ENCODE measurements at regions not wholly inside any gene's neighbourhood (a gene's known extent, or its start where the extent isn't known, plus 50 kb on each side); places are given as distances from the start of the nearest gene placed in this dataset.
"Not testable (repeated sequence)": the region's sequence is repeated elsewhere in the genome, so short reads cannot be mapped to it uniquely, and the experiment has no call there.

DNA sequence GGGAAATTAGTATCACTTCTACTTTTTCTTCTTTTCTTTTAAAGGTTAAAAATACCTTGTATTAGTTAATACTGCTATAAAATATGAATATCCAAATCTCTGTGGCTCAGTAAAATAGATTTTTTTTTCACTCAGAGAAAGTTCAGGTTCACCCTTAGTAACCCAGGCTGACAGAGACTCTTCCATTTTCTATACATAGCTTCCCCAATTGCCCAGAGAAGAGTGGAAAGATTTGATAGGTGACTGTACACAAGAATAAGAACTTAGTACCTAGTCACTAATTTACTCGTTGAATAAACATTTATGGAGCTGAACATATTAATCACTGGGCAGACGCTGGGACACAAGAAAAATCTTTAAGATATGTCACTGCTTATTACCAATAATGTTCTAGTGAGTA, 77.2 kb upstream of the AGAP9 start:
- H2BK5ac ChIP-seq (ENCODE audit: insufficient read length, low read length); H2BK15ac ChIP-seq (ENCODE audit: low read depth, low read length); H2BK120ac ChIP-seq (ENCODE audit: low read depth, low read length, poor library complexity, severe bottlenecking); H3K14ac ChIP-seq (ENCODE audit: insufficient read depth, low read length); H3K4me1 Mint-ChIP-seq; DNase-seq; H3K4me2 ChIP-seq (ENCODE audit: insufficient read depth, insufficient read length, low read length); H3K27me3 Mint-ChIP-seq (ENCODE audit: low read depth); H3K4me1 ChIP-seq (ENCODE audit: insufficient read depth, low read length); H3K36me3 Mint-ChIP-seq (ENCODE audit: insufficient read depth in 1 of 3, low read depth in 3 of 3); H3K9me3 ChIP-seq (ENCODE audit: control insufficient read depth, low read depth, low read length); H3K23ac ChIP-seq (ENCODE audit: insufficient read length, low read depth, low read length); H3K27ac ChIP-seq (ENCODE audit: insufficient read length, low read depth, low read length); H3K9me3 Mint-ChIP-seq; H3K79me2 ChIP-seq (ENCODE audit: insufficient read depth, low read length); H3K4ac ChIP-seq (ENCODE audit: low read depth, low read length); H2BK12ac ChIP-seq (ENCODE audit: insufficient read length, low read depth, low read length); H2AFZ ChIP-seq (ENCODE audit: low read length); H4K20me1 ChIP-seq (ENCODE audit: control insufficient read depth, insufficient read depth, insufficient read length); H3K56ac ChIP-seq (ENCODE audit: insufficient read length, low read depth, low read length); H4K91ac ChIP-seq (ENCODE audit: insufficient read length, low read depth, low read length); H3K27me3 ChIP-seq (ENCODE audit: insufficient read depth, low read length); H4K8ac ChIP-seq (replicated peaks; ENCODE audit: insufficient read length, low read depth, low read length); H3K4me3 Mint-ChIP-seq; H3K18ac ChIP-seq (ENCODE audit: insufficient read length, low read depth, low read length); H2AK5ac ChIP-seq (ENCODE audit: insufficient read length, low read length); H3T11ph ChIP-seq (ENCODE audit: low read length); H2BK20ac ChIP-seq (ENCODE audit: low read depth, low read length, poor library complexity, severe bottlenecking); H3K23me2 ChIP-seq (ENCODE audit: insufficient read length, low read depth, low read length, poor library complexity, severe bottlenecking); H4K5ac ChIP-seq (ENCODE audit: insufficient read length, low read depth, low read length); H3K27ac Mint-ChIP-seq; H3K79me1 ChIP-seq (ENCODE audit: insufficient read depth, low read depth, low read length, poor library complexity, severe bottlenecking); H3K9ac ChIP-seq (ENCODE audit: extremely low read depth, insufficient read length, low read length): not testable (repeated sequence)
- WGBS (ENCODE audit: extremely low coverage, insufficient read length, low lambda C conversion rate) = no CpG with 5 or more reads among the region's 2 CpGs

DNA sequence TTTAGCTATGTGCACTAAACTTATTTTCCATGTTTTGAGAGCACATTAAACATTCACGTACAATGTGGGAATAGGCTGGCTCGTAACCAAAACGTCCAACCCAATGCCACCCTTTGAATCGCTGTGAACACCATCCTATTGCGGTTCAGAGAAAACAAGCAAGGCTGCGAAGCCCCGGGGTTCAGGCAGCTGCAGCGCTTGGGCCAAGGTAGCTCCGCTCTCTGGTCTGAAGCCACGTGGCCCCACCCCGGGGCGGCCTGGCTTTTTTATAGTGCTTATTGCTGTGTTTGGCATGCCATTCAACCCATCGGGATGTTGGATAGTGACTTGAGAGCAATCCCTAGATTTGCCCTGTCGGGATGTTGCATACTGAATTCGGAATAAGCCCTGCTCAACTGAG, 76.7 kb upstream of the AGAP9 start:
- not testable (repeated sequence) for DNase-seq; H2BK120ac ChIP-seq (ENCODE audit: low read depth, low read length, poor library complexity, severe bottlenecking); H4K20me1 ChIP-seq (ENCODE audit: control insufficient read depth, insufficient read depth, insufficient read length); H3K79me1 ChIP-seq (ENCODE audit: insufficient read depth, low read depth, low read length, poor library complexity, severe bottlenecking); H3K4ac ChIP-seq (ENCODE audit: low read depth, low read length); H4K5ac ChIP-seq (ENCODE audit: insufficient read length, low read depth, low read length); H3K23ac ChIP-seq (ENCODE audit: insufficient read length, low read depth, low read length); H3K4me3 Mint-ChIP-seq; H3K27ac Mint-ChIP-seq; H4K8ac ChIP-seq (replicated peaks; ENCODE audit: insufficient read length, low read depth, low read length); H3K4me1 Mint-ChIP-seq; H2AFZ ChIP-seq (ENCODE audit: low read length); H3K4me2 ChIP-seq (ENCODE audit: insufficient read depth, insufficient read length, low read length); H4K91ac ChIP-seq (ENCODE audit: insufficient read length, low read depth, low read length); H2BK5ac ChIP-seq (ENCODE audit: insufficient read length, low read length); H3K79me2 ChIP-seq (ENCODE audit: insufficient read depth, low read length); H3K18ac ChIP-seq (ENCODE audit: insufficient read length, low read depth, low read length); H3K56ac ChIP-seq (ENCODE audit: insufficient read length, low read depth, low read length); H3K9me3 ChIP-seq (ENCODE audit: control insufficient read depth, low read depth, low read length); H3K27ac ChIP-seq (ENCODE audit: insufficient read length, low read depth, low read length); H2BK20ac ChIP-seq (ENCODE audit: low read depth, low read length, poor library complexity, severe bottlenecking); H2BK15ac ChIP-seq (ENCODE audit: low read depth, low read length); H3K27me3 ChIP-seq (ENCODE audit: insufficient read depth, low read length); H3K9ac ChIP-seq (ENCODE audit: extremely low read depth, insufficient read length, low read length); H3K23me2 ChIP-seq (ENCODE audit: insufficient read length, low read depth, low read length, poor library complexity, severe bottlenecking); H3T11ph ChIP-seq (ENCODE audit: low read length); H2AK5ac ChIP-seq (ENCODE audit: insufficient read length, low read length); H2BK12ac ChIP-seq (ENCODE audit: insufficient read length, low read depth, low read length); H3K27me3 Mint-ChIP-seq (ENCODE audit: low read depth); H3K14ac ChIP-seq (ENCODE audit: insufficient read depth, low read length); H3K36me3 Mint-ChIP-seq (ENCODE audit: insufficient read depth in 1 of 3, low read depth in 3 of 3); H3K9me3 Mint-ChIP-seq; H3K4me1 ChIP-seq (ENCODE audit: insufficient read depth, low read length)
- no CpG with 5 or more reads among the region's 15 CpGs for WGBS (ENCODE audit: extremely low coverage, insufficient read length, low lambda C conversion rate)

DNA sequence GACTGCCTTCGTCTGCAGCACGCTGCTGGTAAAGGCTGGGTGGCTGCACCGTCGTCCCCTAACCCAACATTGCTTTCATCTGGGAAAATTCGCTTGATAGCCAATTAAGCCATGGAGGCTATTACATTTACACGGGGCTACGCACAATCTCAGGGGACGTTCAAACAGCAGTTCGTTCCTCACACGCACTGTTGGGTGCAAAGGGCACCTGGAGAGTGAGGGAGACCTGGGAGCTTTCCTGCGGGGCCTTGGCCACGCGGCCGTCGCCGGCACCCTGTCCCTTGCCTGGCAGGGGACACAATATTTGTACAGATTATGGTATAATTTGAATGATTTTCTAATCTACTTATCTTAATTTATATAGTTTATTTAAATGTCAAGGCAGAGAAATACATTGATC, 76.2 kb upstream of the AGAP9 start:
- H3K4me1 ChIP-seq (ENCODE audit: insufficient read depth, low read length); H3K79me1 ChIP-seq (ENCODE audit: insufficient read depth, low read depth, low read length, poor library complexity, severe bottlenecking); H3K27me3 ChIP-seq (ENCODE audit: insufficient read depth, low read length); H3K4me3 Mint-ChIP-seq; H3K4ac ChIP-seq (ENCODE audit: low read depth, low read length); H2AK5ac ChIP-seq (ENCODE audit: insufficient read length, low read length); H3K9me3 ChIP-seq (ENCODE audit: control insufficient read depth, low read depth, low read length); H3K27me3 Mint-ChIP-seq (ENCODE audit: low read depth); H3K79me2 ChIP-seq (ENCODE audit: insufficient read depth, low read length); H3K27ac ChIP-seq (ENCODE audit: insufficient read length, low read depth, low read length); H3K36me3 Mint-ChIP-seq (ENCODE audit: insufficient read depth in 1 of 3, low read depth in 3 of 3); H2AFZ ChIP-seq (ENCODE audit: low read length); H3K9ac ChIP-seq (ENCODE audit: extremely low read depth, insufficient read length, low read length); DNase-seq; H2BK15ac ChIP-seq (ENCODE audit: low read depth, low read length); H2BK12ac ChIP-seq (ENCODE audit: insufficient read length, low read depth, low read length); H2BK20ac ChIP-seq (ENCODE audit: low read depth, low read length, poor library complexity, severe bottlenecking); H3K4me2 ChIP-seq (ENCODE audit: insufficient read depth, insufficient read length, low read length); H3K4me1 Mint-ChIP-seq; H3K9me3 Mint-ChIP-seq; H3K23me2 ChIP-seq (ENCODE audit: insufficient read length, low read depth, low read length, poor library complexity, severe bottlenecking); H4K20me1 ChIP-seq (ENCODE audit: control insufficient read depth, insufficient read depth, insufficient read length); H4K5ac ChIP-seq (ENCODE audit: insufficient read length, low read depth, low read length); H3K27ac Mint-ChIP-seq; H3K23ac ChIP-seq (ENCODE audit: insufficient read length, low read depth, low read length); H3K18ac ChIP-seq (ENCODE audit: insufficient read length, low read depth, low read length); H3K14ac ChIP-seq (ENCODE audit: insufficient read depth, low read length); H4K91ac ChIP-seq (ENCODE audit: insufficient read length, low read depth, low read length); H2BK120ac ChIP-seq (ENCODE audit: low read depth, low read length, poor library complexity, severe bottlenecking); H4K8ac ChIP-seq (replicated peaks; ENCODE audit: insufficient read length, low read depth, low read length); H3T11ph ChIP-seq (ENCODE audit: low read length); H2BK5ac ChIP-seq (ENCODE audit: insufficient read length, low read length); H3K56ac ChIP-seq (ENCODE audit: insufficient read length, low read depth, low read length): not testable (repeated sequence)
- WGBS (ENCODE audit: extremely low coverage, insufficient read length, low lambda C conversion rate) = no CpG with 5 or more reads among the region's 16 CpGs

Data from H9 (cell line).